ENCODE measurements at regions not wholly inside any gene's neighbourhood (a gene's known extent, or its start where the extent isn't known, plus 50 kb on each side); places are given as distances from the start of the nearest gene placed in this dataset.

DNA sequence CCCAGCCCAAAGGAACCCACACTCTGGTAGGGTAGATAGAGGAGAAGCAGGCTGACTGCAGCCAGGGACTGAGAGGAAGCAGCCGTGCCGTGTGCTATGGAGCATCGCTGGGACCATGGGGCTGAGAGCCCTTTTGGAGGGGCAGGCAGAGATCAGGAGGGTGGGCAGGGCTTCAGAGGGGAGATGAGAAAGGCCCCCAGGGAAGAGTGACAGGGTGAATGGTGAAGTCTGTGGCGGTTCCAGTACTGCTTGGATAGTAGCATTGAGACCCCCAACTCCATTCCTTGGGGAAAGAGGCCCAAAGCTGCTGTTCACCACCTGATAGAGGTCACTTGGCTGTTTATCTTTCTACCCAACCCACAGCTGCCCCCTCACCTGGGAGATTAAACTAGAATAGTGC is 80.0 kb upstream of the MRPS22 start:
- TF ChIP-seq CAMTA2 (CRISPR knock-in tag; IDR thresholded peaks at IDR 0.05; ENCODE audit: borderline replicate concordance) (no peak), KDM6A (CRISPR knock-in tag; IDR thresholded peaks at IDR 0.05; ENCODE audit: low read depth) (no peak), PCBP1 (IDR thresholded peaks at IDR 0.05; ENCODE audit: borderline replicate concordance, low read depth, low read length) (no peak), SP1 (IDR thresholded peaks at IDR 0.05) (no peak), SP1 (CRISPR knock-in tag; IDR thresholded peaks at IDR 0.05) (no peak), TGIF2 (CRISPR knock-in tag; IDR thresholded peaks at IDR 0.05) (no peak)
- TF ChIP-seq, protein P1, sequence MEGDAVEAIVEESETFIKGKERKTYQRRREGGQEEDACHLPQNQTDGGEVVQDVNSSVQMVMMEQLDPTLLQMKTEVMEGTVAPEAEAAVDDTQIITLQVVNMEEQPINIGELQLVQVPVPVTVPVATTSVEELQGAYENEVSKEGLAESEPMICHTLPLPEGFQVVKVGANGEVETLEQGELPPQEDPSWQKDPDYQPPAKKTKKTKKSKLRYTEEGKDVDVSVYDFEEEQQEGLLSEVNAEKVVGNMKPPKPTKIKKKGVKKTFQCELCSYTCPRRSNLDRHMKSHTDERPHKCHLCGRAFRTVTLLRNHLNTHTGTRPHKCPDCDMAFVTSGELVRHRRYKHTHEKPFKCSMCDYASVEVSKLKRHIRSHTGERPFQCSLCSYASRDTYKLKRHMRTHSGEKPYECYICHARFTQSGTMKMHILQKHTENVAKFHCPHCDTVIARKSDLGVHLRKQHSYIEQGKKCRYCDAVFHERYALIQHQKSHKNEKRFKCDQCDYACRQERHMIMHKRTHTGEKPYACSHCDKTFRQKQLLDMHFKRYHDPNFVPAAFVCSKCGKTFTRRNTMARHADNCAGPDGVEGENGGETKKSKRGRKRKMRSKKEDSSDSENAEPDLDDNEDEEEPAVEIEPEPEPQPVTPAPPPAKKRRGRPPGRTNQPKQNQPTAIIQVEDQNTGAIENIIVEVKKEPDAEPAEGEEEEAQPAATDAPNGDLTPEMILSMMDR (CRISPR knock-in tag; IDR thresholded peaks at IDR 0.05) = no peak
